Astrocyte (in vitro differentiated cells and primary cell): ENCODE measurements at regions not wholly inside any gene's neighbourhood (a gene's known extent, or its start where the extent isn't known, plus 50 kb on each side); places are given as distances from the start of the nearest gene placed in this dataset.

Source experiments
- CTCF ChIP-seq: IDR thresholded peaks from 2 replicates; pipeline ENCODE4 v1.5.1; 2011; ENCODE audit warnings: low read depth, mild to moderate bottlenecking, inconsistent platforms, low read length, moderate library complexity; ENCODE audit not compliant: insufficient read depth
- EZH2 ChIP-seq: IDR thresholded peaks from 2 replicates; pipeline ENCODE4 v1.6.1; 2012; ENCODE audit warnings: mild to moderate bottlenecking, low read length, inconsistent platforms; ENCODE audit not compliant: insufficient read depth

- TF ChIP-seq EZH2 (no peak), CTCF (no peak)
Measured at GRCh38 chr10:65348637-65349036, 1577.2 kb upstream of the LRRTM3 start.
